Cerebellar nuclear complex (tissue), 1 donor: ENCODE measurements at regions not wholly inside any gene's neighbourhood (a gene's known extent, or its start where the extent isn't known, plus 50 kb on each side); places are given as distances from the start of the nearest gene placed in this dataset.
"Not testable (repeated sequence)": the region's sequence is repeated elsewhere in the genome, so short reads cannot be mapped to it uniquely, and the experiment has no call there.

Experiments
- DNase-seq, 2 experiments: peaks; one replicate each; lab custom pipeline; 2025; lab: John Stamatoyannopoulos, UW

- no peak for DNase-seq
Measured at GRCh38 chr14:97074856-97075255, 277.7 kb downstream of the VRK1 start.

GRCh38 chr14:97077253-97077653 is 280.1 kb downstream of the VRK1 start:
- DNase-seq, result no peak

GRCh38 chr14:97077687-97078086 is 280.5 kb downstream of the VRK1 start:
- no peak for DNase-seq

GRCh38 chr14:97080991-97081390 is 283.8 kb downstream of the VRK1 start:
- no peak for DNase-seq

DNA sequence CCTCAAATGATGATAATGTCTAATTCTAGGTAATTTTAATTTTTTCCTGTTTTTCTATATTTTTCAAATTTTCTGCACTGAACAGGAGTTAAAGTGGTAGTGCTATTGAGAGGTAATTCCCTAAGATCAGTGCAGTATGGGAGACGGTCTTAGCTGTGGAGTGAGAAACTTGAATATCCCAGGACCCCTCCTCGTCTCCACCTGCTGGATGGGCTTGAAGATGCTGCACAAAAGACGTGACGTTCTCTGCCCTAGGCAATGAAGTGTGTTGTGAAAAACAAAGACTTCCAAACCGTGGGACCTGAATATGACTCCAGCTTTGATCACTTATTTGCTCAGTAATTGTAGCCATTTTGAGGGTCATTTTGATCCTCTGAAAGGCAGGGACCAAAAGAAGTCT is 298.1 kb downstream of the VRK1 start:
- no peak for DNase-seq

DNA sequence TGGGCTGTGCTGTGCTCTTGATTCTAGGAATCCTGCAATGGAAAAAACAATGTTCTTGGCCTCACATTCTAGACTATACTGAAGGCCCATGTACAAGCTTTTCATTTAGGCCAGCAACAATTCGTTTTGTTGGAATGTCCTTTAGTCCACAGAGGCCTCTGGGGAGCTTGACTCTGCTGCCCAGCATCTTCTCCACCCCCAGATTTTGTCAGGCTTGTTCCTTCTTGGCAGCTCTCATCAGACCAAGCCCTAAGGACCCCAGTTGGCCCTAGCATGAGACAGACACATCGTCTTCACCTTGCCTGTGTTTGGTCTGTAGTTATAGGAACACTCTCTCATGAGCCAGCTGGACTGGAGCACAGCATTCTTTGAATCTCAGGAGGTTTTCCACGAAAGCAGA is 300.1 kb downstream of the VRK1 start:
- no peak for DNase-seq

- no peak for DNase-seq
Measured at GRCh38 chr14:97100306-97100705, 303.1 kb downstream of the VRK1 start.

DNA sequence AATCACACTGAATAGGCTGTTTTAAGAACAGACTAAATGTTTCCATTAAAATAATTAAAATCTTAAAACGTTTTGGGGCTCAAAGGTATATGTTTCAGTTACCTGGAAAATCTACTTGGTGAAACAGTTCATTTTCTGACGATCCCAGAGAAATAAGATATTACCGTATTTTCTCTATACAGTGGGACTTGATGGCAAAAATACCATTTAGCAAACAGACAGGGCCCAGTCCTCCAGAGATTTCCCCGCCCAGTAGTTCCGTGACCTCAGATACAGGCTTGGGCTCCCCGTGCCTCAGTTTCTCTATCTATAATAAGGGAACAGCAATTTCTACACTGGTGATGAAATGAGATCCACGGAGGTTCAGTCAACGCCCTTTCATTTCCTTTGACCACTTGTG is 304.4 kb downstream of the VRK1 start:
- no peak for DNase-seq

- no peak for DNase-seq
Measured at GRCh38 chr14:97104029-97104428, 306.8 kb downstream of the VRK1 start.

- no peak for DNase-seq
Measured at GRCh38 chr14:97106166-97106565, 309.0 kb downstream of the VRK1 start.

DNA sequence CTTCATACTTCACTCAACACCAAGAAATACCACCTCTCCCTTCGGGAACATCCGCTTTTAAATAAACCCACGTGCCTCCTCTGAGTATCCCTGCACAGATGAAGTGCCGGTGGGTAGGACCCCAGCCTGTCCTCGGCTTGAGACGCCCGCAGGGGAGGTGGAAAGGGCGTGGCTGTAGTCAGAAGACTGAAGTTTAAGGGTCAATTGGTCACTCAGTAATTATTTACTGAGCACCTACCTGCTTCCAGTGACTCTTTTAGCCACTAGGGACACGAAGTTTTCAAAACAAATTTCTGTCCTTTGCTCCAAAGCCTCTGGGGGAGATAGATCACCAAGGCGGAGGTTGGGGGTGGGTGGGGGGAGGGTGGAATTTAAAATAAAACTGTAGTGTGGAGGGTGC is 309.4 kb downstream of the VRK1 start:
- no peak for DNase-seq

- DNase-seq, result no peak
Measured at GRCh38 chr14:97107080-97107479, 309.9 kb downstream of the VRK1 start.

GRCh38 chr14:97107760-97108159 is 310.6 kb downstream of the VRK1 start:
- DNase-seq, result no peak

GRCh38 chr14:97109234-97109633 is 312.1 kb downstream of the VRK1 start:
- no peak for DNase-seq

- no peak for DNase-seq
Measured at GRCh38 chr14:97113339-97113738, 316.2 kb downstream of the VRK1 start.

- no peak for DNase-seq
Measured at GRCh38 chr14:97116546-97116945, 319.4 kb downstream of the VRK1 start.

DNA sequence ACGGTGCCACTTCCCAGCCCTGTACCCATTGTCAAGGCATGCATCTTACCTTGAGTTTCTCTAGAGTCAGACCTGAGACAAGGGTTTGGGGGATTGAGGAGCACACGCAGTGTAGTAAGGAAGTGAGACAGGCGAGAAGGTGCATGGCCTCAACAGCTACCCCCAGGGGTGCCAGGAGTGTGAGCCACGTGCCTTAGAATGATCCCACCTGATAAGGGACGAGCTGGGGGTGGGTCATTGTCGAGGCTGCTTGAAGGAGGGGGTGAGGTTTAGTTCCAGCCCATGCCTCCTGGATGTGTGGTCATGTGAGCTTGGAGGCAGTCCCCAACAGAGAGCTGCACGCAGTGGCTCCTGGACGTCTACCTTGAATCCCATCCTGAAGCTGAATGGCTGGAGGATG is 320.5 kb downstream of the VRK1 start:
- DNase-seq, result no peak

DNA sequence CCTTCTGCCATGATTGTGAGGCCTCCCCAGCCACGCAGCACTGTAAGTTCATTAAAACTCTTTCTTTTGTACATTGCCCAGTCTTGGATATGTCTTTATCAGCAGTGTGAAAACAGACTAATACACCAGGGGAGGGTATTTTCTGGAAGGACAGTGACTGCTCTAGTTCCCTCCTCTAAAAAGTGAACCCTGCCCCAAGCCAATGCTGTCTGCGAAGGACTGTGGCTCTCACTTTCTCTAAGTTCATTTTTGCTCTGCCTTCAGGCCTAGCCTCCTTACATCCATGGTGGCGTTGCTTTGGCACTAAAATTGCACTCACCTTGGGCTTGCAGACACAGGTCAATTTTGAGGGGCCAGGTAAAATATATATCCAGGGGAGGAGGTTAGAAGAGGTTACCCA is 323.0 kb downstream of the VRK1 start:
- DNase-seq, result no peak

DNA sequence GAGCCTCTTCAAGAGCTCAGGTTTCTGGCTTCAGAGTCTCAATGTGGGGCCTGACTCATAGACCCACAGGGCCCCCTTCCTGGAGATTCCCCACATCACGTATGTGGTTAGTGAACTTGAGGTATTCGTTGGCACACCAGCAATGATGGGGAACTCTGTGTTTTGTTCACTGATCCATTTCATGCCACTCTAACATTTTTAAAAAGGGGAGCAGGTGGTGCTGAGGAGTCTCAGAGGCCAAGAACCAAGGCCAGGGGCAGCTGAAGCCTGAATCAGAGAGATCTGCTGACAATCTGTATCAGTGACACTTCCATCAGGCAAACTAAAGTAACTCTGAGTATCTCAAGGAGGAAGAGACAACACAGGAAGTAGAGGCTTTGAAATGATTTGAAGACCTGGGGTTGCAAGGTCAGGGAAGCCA is 323.4 kb downstream of the VRK1 start:
- DNase-seq, result no peak

- DNase-seq, result no peak
Measured at GRCh38 chr14:97129639-97130038, 332.5 kb downstream of the VRK1 start.

- DNase-seq, result not testable (repeated sequence)
Measured at GRCh38 chr14:97135847-97136246, 338.7 kb downstream of the VRK1 start.

GRCh38 chr14:97137705-97138104 is 340.5 kb downstream of the VRK1 start:
- DNase-seq, result no peak

DNA sequence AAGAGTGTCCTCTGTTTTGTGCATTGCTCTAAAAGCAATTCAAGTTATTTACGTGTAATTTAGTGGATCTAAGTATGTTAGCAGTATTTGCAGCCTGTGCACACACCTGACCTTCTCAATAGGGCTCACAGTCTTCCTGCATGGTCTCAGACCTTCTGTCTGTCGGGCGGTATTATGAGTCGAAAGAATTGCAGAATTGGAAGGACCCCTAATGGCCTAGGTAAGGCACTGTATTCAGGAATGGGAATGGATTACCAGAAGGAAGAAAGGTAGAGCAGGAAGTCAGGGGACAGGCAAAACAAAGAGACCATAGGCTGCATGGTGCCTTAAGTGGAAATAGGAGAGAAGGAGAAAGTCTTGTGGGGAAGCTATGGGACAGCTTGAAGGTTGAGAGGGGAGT is 341.6 kb downstream of the VRK1 start:
- DNase-seq, result no peak

DNA sequence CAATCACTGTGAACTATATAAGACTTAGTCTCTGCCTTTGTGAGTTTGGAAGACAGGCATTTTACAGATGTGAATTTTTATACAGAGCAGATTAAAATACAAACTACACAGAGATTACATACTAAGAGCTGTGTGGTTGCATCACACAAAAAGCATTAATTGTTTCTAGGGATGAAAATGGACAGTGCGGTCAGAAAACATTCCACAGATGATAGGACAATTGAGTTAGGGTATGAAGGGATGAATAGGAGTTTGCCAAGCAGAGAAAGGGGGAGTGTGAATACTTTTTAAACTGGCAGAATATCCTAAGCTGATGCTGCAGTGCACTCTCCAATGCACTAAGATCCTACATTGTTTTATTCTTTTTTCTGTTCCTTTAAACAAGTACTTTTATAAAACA is 345.8 kb downstream of the VRK1 start:
- no peak for DNase-seq

DNA sequence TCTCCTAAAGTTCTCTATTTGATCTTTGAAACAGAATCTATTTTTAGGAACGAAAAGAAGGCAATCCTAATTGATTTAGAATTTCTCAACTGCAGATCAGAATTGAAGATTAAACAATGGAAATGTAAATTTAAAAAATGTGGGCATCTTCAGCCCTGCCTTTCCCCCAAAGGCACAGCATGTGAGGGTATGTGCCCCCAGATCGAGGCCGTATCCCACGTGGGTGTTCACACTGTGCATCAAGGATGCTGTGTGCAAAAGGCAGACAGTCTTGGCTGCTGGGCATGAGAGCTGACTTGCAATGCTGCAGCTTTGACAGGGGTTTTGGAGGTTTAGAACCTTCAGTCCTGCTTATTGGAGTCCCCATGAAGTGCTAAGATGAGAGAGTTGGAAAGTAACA is 346.3 kb downstream of the VRK1 start:
- DNase-seq, result no peak
